C4-2B (cell line): ENCODE measurements at regions not wholly inside any gene's neighbourhood (a gene's known extent, or its start where the extent isn't known, plus 50 kb on each side); places are given as distances from the start of the nearest gene placed in this dataset.

Experiments used
- ZFX ChIP-seq: fragments of 450-650 bp; IDR thresholded peaks from 2 replicates; pipeline ENCODE4 v1.6.1; 2017
- TF ChIP-seq, protein P1 (sequence below): fragments of 450-650 bp; conservative IDR thresholded peaks from 2 replicates; pipeline ENCODE4 v1.5.1; 2017; ENCODE audit warnings: mild to moderate bottlenecking

DNA sequence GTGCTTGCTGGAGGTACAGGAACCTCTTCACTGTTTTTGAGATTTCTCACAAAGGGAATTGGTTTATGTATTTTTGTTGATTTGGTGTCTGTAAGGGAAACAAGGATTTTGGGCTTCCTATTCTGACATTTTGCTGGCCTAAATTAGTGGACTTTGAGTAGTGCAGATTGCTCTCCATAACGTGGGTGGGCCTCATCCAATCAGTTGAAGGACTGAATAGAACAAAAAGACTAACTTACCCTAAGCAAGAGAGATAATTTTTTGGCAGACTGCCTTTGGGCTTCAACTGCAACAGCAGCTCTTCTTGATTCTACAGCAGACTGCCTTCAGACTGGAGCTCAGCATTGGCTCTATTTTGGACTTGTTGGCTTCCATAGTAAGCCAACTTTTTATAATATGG is 93.2 kb downstream of the MSX2 start:
- TF ChIP-seq, protein P1, sequence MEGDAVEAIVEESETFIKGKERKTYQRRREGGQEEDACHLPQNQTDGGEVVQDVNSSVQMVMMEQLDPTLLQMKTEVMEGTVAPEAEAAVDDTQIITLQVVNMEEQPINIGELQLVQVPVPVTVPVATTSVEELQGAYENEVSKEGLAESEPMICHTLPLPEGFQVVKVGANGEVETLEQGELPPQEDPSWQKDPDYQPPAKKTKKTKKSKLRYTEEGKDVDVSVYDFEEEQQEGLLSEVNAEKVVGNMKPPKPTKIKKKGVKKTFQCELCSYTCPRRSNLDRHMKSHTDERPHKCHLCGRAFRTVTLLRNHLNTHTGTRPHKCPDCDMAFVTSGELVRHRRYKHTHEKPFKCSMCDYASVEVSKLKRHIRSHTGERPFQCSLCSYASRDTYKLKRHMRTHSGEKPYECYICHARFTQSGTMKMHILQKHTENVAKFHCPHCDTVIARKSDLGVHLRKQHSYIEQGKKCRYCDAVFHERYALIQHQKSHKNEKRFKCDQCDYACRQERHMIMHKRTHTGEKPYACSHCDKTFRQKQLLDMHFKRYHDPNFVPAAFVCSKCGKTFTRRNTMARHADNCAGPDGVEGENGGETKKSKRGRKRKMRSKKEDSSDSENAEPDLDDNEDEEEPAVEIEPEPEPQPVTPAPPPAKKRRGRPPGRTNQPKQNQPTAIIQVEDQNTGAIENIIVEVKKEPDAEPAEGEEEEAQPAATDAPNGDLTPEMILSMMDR = no peak
- TF ChIP-seq ZFX = no peak
